AG10803 (cell line): ENCODE measurements at regions not wholly inside any gene's neighbourhood (a gene's known extent, or its start where the extent isn't known, plus 50 kb on each side); places are given as distances from the start of the nearest gene placed in this dataset.
"Not testable (repeated sequence)": the region's sequence is repeated elsewhere in the genome, so short reads cannot be mapped to it uniquely, and the experiment has no call there.

Source experiments
- DNase-seq: peaks from one replicate; pipeline ENCODE4 v3.0.0; 2010; ENCODE audit warnings: low read depth
- H3K4me3 ChIP-seq: 2 replicates; pipeline ENCODE4 v1.5.1; 2011; ENCODE audit warnings: mild to moderate bottlenecking, low read length, control low read depth
- CTCF ChIP-seq: conservative IDR thresholded peaks from 2 replicates; pipeline ENCODE4 v1.5.1; 2011; ENCODE audit warnings: mild to moderate bottlenecking, low read length, control low read depth, inconsistent platforms

DNA sequence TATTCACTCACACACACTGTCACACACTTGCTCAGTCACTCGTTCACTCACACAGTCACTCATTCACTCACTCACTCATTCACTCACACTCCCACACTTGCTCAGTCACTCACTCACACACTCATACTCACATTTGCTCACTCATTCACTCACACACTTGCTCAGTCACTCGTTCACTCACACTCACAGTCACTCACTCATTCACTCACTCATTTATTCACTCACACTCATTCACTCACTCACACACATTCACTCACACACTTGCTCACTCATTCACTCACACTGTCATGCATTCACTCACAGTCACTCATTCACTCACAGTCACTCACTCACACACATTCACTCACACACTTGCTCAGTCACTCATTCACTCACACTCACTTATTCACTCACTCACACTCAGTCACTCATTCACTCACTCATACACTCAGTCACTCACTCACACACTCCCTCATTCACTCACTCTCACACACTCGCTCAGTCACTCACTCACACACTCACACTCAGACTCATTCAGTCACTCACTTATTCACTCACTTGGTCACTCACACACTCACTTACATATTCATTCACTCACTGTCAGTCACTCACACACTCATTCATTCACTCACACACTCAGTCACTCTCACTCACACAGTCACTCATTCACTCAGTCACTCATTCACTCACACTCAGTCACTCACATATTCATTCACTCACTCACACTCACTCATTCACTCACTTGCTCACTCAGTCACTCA, 167.0 kb upstream of the C1orf174 start:
- no peak for TF ChIP-seq CTCF
- DNase-seq, result no peak
- H3K4me3 ChIP-seq, result no peak overlapping the region

DNA sequence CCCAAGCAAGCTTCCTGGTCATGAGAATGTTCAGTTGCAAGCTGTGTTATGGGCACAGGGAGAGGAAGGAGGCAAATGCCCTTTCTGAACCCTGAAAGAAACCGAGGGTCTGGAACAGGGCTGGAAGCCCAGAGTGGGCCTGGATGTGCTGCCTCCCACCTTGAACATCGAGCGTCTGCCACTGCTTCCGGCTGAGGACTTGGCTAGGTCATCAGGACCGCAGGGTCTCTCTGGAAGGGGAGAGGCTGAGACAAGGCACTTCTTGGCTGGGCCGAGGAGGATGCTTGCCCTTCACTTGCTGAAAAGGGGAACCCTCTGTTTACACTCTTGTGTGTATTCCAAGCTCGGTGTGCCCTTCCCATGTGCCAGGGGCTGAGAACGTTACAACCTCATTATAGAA, 168.0 kb upstream of the C1orf174 start:
- H3K4me3 ChIP-seq, result no peak overlapping the region
- DNase-seq, result no peak

GRCh38 chr1:4071653-4072052, 171.6 kb upstream of the C1orf174 start:
- no peak for DNase-seq
- H3K4me3 ChIP-seq, result no peak overlapping the region
- no peak for TF ChIP-seq CTCF

More for the DNA sequence above, 168.0 kb upstream of the C1orf174 start:
- TF ChIP-seq CTCF, result no peak

DNA sequence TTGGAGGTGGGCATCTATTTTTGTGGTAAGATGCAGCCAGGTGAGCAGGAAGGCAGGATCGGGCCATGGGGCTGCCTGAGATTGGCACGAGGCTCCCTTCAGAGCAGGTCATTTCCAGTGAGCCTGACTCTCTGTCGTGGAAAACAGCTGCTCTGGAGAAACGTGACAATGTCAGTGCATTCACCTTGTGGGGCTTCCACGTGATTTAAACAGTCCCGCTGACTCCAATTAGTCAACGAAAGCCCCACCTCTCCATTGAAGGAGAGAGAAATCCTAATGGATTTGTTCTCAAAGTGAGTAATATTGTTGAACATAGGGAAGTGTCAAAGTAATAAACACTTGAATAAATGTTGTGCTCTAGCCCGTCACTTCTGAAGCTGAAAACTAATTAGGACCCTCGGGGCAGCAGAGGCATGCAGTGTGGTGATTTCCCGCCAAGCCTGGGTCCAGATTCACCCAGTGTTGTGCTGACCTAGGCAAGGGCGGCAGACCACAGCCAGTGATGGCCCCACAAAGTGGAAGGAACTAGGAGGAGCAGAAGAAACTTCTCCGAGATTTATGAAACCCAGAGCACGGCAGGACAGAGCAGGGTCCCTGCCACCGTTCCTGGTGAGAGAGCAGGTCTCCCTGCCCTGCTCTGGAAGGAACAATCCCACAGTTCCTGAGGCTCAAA, 172.5 kb upstream of the C1orf174 start:
- no peak overlapping the region for H3K4me3 ChIP-seq
- DNase-seq, result no peak
- no peak for TF ChIP-seq CTCF

- no peak for DNase-seq
- no peak for TF ChIP-seq CTCF
- H3K4me3 ChIP-seq, result no peak overlapping the region
Measured at GRCh38 chr1:4075436-4076225, 175.6 kb upstream of the C1orf174 start.

- H3K4me3 ChIP-seq, result no peak overlapping the region
- no peak for DNase-seq
- no peak for TF ChIP-seq CTCF
Measured at GRCh38 chr1:4076346-4076745, 176.3 kb upstream of the C1orf174 start.

GRCh38 chr1:4078091-4078962, 178.3 kb upstream of the C1orf174 start:
- not testable (repeated sequence) for H3K4me3 ChIP-seq, DNase-seq
